MM.1S (cell line): ENCODE measurements at regions not wholly inside any gene's neighbourhood (a gene's known extent, or its start where the extent isn't known, plus 50 kb on each side); places are given as distances from the start of the nearest gene placed in this dataset.
A peak's percentile ranks its signal among the peaks of the same experiment; 100 is the strongest.

Experiments used
- DNase-seq: peaks from one replicate; pipeline ENCODE4 v3.0.0-alpha.2; 2015
- H2AFZ ChIP-seq: fragments of 300-600 bp; sonication (generic); 2 replicates; pipeline ENCODE4 v1.6.0; 2016; ENCODE audit warnings: antibody characterized with exemption, low read length
- H3F3A ChIP-seq: fragments of 300-600 bp; sonication (generic); 2 replicates; pipeline ENCODE4 v1.6.1; 2016; ENCODE audit warnings: mild to moderate bottlenecking, antibody characterized with exemption, low read length, moderate library complexity, mixed read lengths; ENCODE audit not compliant: insufficient read depth
- H3K27ac ChIP-seq: fragments of 300-600 bp; sonication (generic); 2 replicates; pipeline ENCODE4 v1.5.1; 2016; ENCODE audit warnings: mild to moderate bottlenecking, low read length
- H3K27me3 ChIP-seq: fragments of 300-600 bp; sonication (generic); replicated peaks from 2 replicates; pipeline ENCODE4 v1.6.0; 2016; ENCODE audit warnings: low read length; ENCODE audit not compliant: insufficient read depth
- H3K36me3 ChIP-seq: fragments of 300-600 bp; sonication (generic); replicated peaks from 2 replicates; pipeline ENCODE4 v1.6.1; 2016; ENCODE audit warnings: mild to moderate bottlenecking, low read length, mixed read lengths; ENCODE audit not compliant: insufficient read depth
- H3K4me1 ChIP-seq: fragments of 300-600 bp; sonication (generic); 2 replicates; pipeline ENCODE4 v1.6.1; 2016; ENCODE audit warnings: low read length, mixed read lengths
- H3K4me2 ChIP-seq: fragments of 300-600 bp; sonication (generic); 2 replicates; pipeline ENCODE4 v1.6.0; 2016; ENCODE audit warnings: low read depth, low read length
- H3K4me3 ChIP-seq: fragments of 300-600 bp; sonication (generic); 2 replicates; pipeline ENCODE4 v1.5.1; 2016; ENCODE audit warnings: low read length, mixed read lengths
- H3K79me2 ChIP-seq: fragments of 300-600 bp; sonication (generic); 2 replicates; pipeline ENCODE4 v1.6.1; 2016; ENCODE audit warnings: mixed run types, low read length, mixed read lengths
- H3K9ac ChIP-seq: fragments of 300-600 bp; sonication (generic); 2 replicates; pipeline ENCODE4 v1.6.1; 2016; ENCODE audit warnings: low read length, mixed read lengths
- H3K9me2 ChIP-seq: fragments of 300-600 bp; sonication (generic); replicated peaks from 2 replicates; pipeline ENCODE4 v1.6.1; 2016; ENCODE audit warnings: mild to moderate bottlenecking, low read length, mixed read lengths; ENCODE audit not compliant: insufficient read depth
- H3K9me3 ChIP-seq: fragments of 300-600 bp; sonication (generic); replicated peaks from 2 replicates; pipeline ENCODE4 v1.6.1; 2016; ENCODE audit warnings: mild to moderate bottlenecking, low read length, mixed read lengths; ENCODE audit not compliant: insufficient read depth
- H4K20me1 ChIP-seq: fragments of 300-600 bp; sonication (generic); 2 replicates; pipeline ENCODE4 v1.6.1; 2016; ENCODE audit warnings: mild to moderate bottlenecking, low read length, moderate library complexity, mixed read lengths; ENCODE audit not compliant: insufficient read depth
- CTCF ChIP-seq: fragments of 300-600 bp; sonication (generic); IDR thresholded peaks from 2 replicates; pipeline ENCODE4 v1.5.1; 2016; ENCODE audit warnings: antibody characterized with exemption, low read length, mixed read lengths
- EZH2 ChIP-seq: fragments of 300-600 bp; sonication (generic); optimal IDR thresholded peaks from 2 replicates; pipeline ENCODE3; 2017; ENCODE audit warnings: low read depth, mild to moderate bottlenecking, antibody characterized with exemption, low read length, mixed read lengths
- EZH2phosphoT487 ChIP-seq: fragments of 300-600 bp; sonication (generic); IDR thresholded peaks from 2 replicates; pipeline ENCODE4 v1.6.1; 2018; ENCODE audit warnings: antibody characterized with exemption, low read length

- no peak overlapping the region for H2AFZ ChIP-seq
- TF ChIP-seq EZH2phosphoT487 = no peak
- no peak for TF ChIP-seq EZH2
- peak; percentile 68 for TF ChIP-seq CTCF
- no peaks in the 10 kb centered on the region for H3K9me3 ChIP-seq
- no peaks in the 10 kb centered on the region for H4K20me1 ChIP-seq
- no peak overlapping the region for H3K4me2 ChIP-seq
- H3K27ac ChIP-seq = no peak overlapping the region
- H3K36me3 ChIP-seq = no peaks in the 10 kb centered on the region
- no peak overlapping the region for H3K4me3 ChIP-seq
- H3F3A ChIP-seq = no peaks in the 10 kb centered on the region
- H3K9me2 ChIP-seq = no peaks in the 10 kb centered on the region
- DNase-seq = peak; percentile 58
- no peaks in the 10 kb centered on the region for H3K79me2 ChIP-seq
- no peaks in the 10 kb centered on the region for H3K27me3 ChIP-seq
- no peak overlapping the region for H3K9ac ChIP-seq
- H3K4me1 ChIP-seq = no peaks in the 10 kb centered on the region
Measured at GRCh38 chr3:181176601-181177000, 187.1 kb upstream of the DNAJC19 start.

- no peak for DNase-seq
Measured at GRCh38 chr3:181174676-181175233, 185.2 kb upstream of the DNAJC19 start.

GRCh38 chr3:181174022-181174421 is 184.5 kb upstream of the DNAJC19 start:
- H3K9ac ChIP-seq = no peak overlapping the region
- TF ChIP-seq EZH2phosphoT487 (no peak), CTCF (no peak), EZH2 (no peak)

More at GRCh38 chr3:181174676-181175233, 185.2 kb upstream of the DNAJC19 start:
- Histone ChIP-seq H3K27me3 (no peaks in the 10 kb centered on the region), H3K4me2 (no peak overlapping the region), H3K79me2 (no peaks in the 10 kb centered on the region), H3F3A (no peaks in the 10 kb centered on the region), H3K27ac (no peak overlapping the region), H3K9me3 (no peaks in the 10 kb centered on the region), H4K20me1 (no peaks in the 10 kb centered on the region), H3K36me3 (no peaks in the 10 kb centered on the region), H3K9me2 (no peaks in the 10 kb centered on the region), H2AFZ (no peak overlapping the region), H3K4me3 (no peak overlapping the region), H3K9ac (no peak overlapping the region), H3K4me1 (no peaks in the 10 kb centered on the region)
- no peak for TF ChIP-seq EZH2
- TF ChIP-seq EZH2phosphoT487 = no peak

GRCh38 chr3:181173227-181173626 is 183.7 kb upstream of the DNAJC19 start:
- Histone ChIP-seq H3K9ac (no peak overlapping the region), H3K4me1 (no peaks in the 10 kb centered on the region), H3F3A (no peaks in the 10 kb centered on the region), H3K79me2 (no peaks in the 10 kb centered on the region), H3K36me3 (no peaks in the 10 kb centered on the region), H3K27ac (no peak overlapping the region), H3K4me2 (no peak overlapping the region), H2AFZ (no peak overlapping the region), H3K4me3 (no peak overlapping the region), H3K27me3 (no peaks in the 10 kb centered on the region), H3K9me2 (no peaks in the 10 kb centered on the region), H3K9me3 (no peaks in the 10 kb centered on the region), H4K20me1 (no peaks in the 10 kb centered on the region)
- no peak for DNase-seq
- TF ChIP-seq EZH2 (no peak), EZH2phosphoT487 (no peak), CTCF (no peak)

More at GRCh38 chr3:181174022-181174421, 184.5 kb upstream of the DNAJC19 start:
- Histone ChIP-seq H3K36me3 (no peaks in the 10 kb centered on the region), H3K4me1 (no peaks in the 10 kb centered on the region), H3K4me2 (no peak overlapping the region), H3K27ac (no peak overlapping the region), H3K9me3 (no peaks in the 10 kb centered on the region), H3F3A (no peaks in the 10 kb centered on the region), H3K4me3 (no peak overlapping the region), H2AFZ (no peak overlapping the region), H3K9me2 (no peaks in the 10 kb centered on the region), H4K20me1 (no peaks in the 10 kb centered on the region), H3K79me2 (no peaks in the 10 kb centered on the region), H3K27me3 (no peaks in the 10 kb centered on the region)
- DNase-seq = no peak
